ENCODE measurements at regions not wholly inside any gene's neighbourhood (a gene's known extent, or its start where the extent isn't known, plus 50 kb on each side); places are given as distances from the start of the nearest gene placed in this dataset.

- intact Hi-C loops (cut with DNase I), result no loop called here
- H3K4me3 ChIP-seq, result no peak overlapping the region
- H3K27me3 ChIP-seq, result no peaks in the 10 kb centered on the region
- WGBS, 4 donors, result 71 to 83% (median 72%) methylated on average over 6 to 7 of the region's 7 CpGs
- no peak for DNase-seq
- H3K27ac ChIP-seq, result no peak overlapping the region
- no peak for TF ChIP-seq CTCF (IDR thresholded peaks at IDR 0.05)
- TF ChIP-seq POLR2A (IDR thresholded peaks at IDR 0.05), result no peak
- H3K9me3 ChIP-seq (replicated peaks in 1 of 3), result no peaks in the 10 kb centered on the region
- H3K4me1 ChIP-seq (replicated peaks in 1 of 2), result no peaks in the 10 kb centered on the region
- H3K36me3 ChIP-seq (replicated peaks in 1 of 2), result no peaks in the 10 kb centered on the region
These were observed 564.5 kb upstream of the B3GAT1 start for GRCh38 chr11:134976551-134976950.

- 51 to 62% (median 58%) methylated on average over 9 of the region's 9 CpGs for WGBS, 4 donors
- H3K4me3 ChIP-seq, result no peak overlapping the region
- H3K4me1 ChIP-seq (replicated peaks in 1 of 2), result no peaks in the 10 kb centered on the region
- TF ChIP-seq POLR2A (IDR thresholded peaks at IDR 0.05), result no peak
- TF ChIP-seq CTCF (IDR thresholded peaks at IDR 0.05), result no peak
- no peaks in the 10 kb centered on the region for H3K36me3 ChIP-seq (replicated peaks in 1 of 2)
- no peaks in the 10 kb centered on the region for H3K9me3 ChIP-seq (replicated peaks in 1 of 3)
- intact Hi-C loops (cut with DNase I), result no loop called here
- no peak for DNase-seq
- H3K27ac ChIP-seq, result no peak overlapping the region
- H3K27me3 ChIP-seq, result no peaks in the 10 kb centered on the region
These were observed 563.9 kb upstream of the B3GAT1 start for GRCh38 chr11:134975866-134976376.

GRCh38 chr11:134973801-134974200 is 561.8 kb upstream of the B3GAT1 start:
- H3K27me3 ChIP-seq, result no peaks in the 10 kb centered on the region
- no peaks in the 10 kb centered on the region for H3K36me3 ChIP-seq (replicated peaks in 1 of 2)
- intact Hi-C loops (cut with DNase I), result no loop called here
- TF ChIP-seq POLR2A (IDR thresholded peaks at IDR 0.05), result no peak
- TF ChIP-seq CTCF (IDR thresholded peaks at IDR 0.05), result no peak
- H3K4me1 ChIP-seq (replicated peaks in 1 of 2), result no peaks in the 10 kb centered on the region
- no peak overlapping the region for H3K27ac ChIP-seq
- H3K9me3 ChIP-seq (replicated peaks in 1 of 3), result no peaks in the 10 kb centered on the region
- no peak for DNase-seq
- no peak overlapping the region for H3K4me3 ChIP-seq
- WGBS, 4 donors, result 83 to 95% (median 84%) methylated on average over 5 of the region's 5 CpGs; no CpG with 5 or more reads in 1 of the 4 donors

GRCh38 chr11:134971381-134971780 is 559.3 kb upstream of the B3GAT1 start:
- 63 to 75% (median 71%) methylated on average over 8 of the region's 8 CpGs for WGBS, 4 donors
- Histone ChIP-seq H3K4me3 (no peak overlapping the region), H3K4me1 (replicated peaks in 1 of 2) (no peaks in the 10 kb centered on the region), H3K9me3 (replicated peaks in 1 of 3) (no peaks in the 10 kb centered on the region), H3K36me3 (replicated peaks in 1 of 2) (no peaks in the 10 kb centered on the region), H3K27ac (no peak overlapping the region), H3K27me3 (no peaks in the 10 kb centered on the region)
- no peak for DNase-seq
- intact Hi-C loops (cut with DNase I), result no loop called here
- TF ChIP-seq POLR2A (IDR thresholded peaks at IDR 0.05) (no peak), CTCF (IDR thresholded peaks at IDR 0.05) (no peak)

Measured in adrenal gland (tissue), 9 donors.